Large intestine (tissue), 3 donors: ENCODE measurements at regions not wholly inside any gene's neighbourhood (a gene's known extent, or its start where the extent isn't known, plus 50 kb on each side); places are given as distances from the start of the nearest gene placed in this dataset.
"Not testable (repeated sequence)": the region's sequence is repeated elsewhere in the genome, so short reads cannot be mapped to it uniquely, and the experiment has no call there.

Source experiments
- DNase-seq, 2 donors: peaks; one replicate each; pipeline versions ENCODE4 v3.0.0 to v3.0.0-alpha.2; 2013
- H3K27ac ChIP-seq: one replicate; pipeline ENCODE4 v1.5.1; 2013; ENCODE audit warnings: low read length
- H3K27me3 ChIP-seq: 2 replicates; pipeline ENCODE4 v1.6.1; 2013; ENCODE audit warnings: low read length; ENCODE audit not compliant: control insufficient read depth, insufficient read depth
- H3K36me3 ChIP-seq: 2 replicates; pipeline ENCODE4 v1.6.1; 2013; ENCODE audit warnings: low read length; ENCODE audit not compliant: control insufficient read depth, insufficient read depth
- H3K4me1 ChIP-seq: one replicate; pipeline ENCODE4 v1.6.1; 2013; ENCODE audit warnings: low read length; ENCODE audit not compliant: control insufficient read depth, insufficient read depth
- H3K4me3 ChIP-seq: one replicate; pipeline ENCODE4 v1.5.1; 2013; ENCODE audit warnings: low read length
- H3K9me3 ChIP-seq: one replicate; pipeline ENCODE4 v1.6.1; 2013; ENCODE audit warnings: mild to moderate bottlenecking, low read depth, low read length, moderate library complexity; ENCODE audit not compliant: control insufficient read depth
- WGBS: methylation state at CpG from one replicate; pipeline ENCODE4 v1.1.5; 2013; ENCODE audit warnings: low lambda C conversion rate; ENCODE audit not compliant: insufficient coverage; 5-methylcytosine and 5-hydroxymethylcytosine counted together

GRCh38 chr6:21868226-21868625 is 274.7 kb downstream of the SOX4 start:
- Histone ChIP-seq H3K36me3 (no peaks in the 10 kb centered on the region), H3K4me1 (no peaks in the 10 kb centered on the region), H3K27ac (no peak overlapping the region), H3K4me3 (no peak overlapping the region), H3K27me3 (no peaks in the 10 kb centered on the region), H3K9me3 (no peaks in the 10 kb centered on the region)
- 80% methylated on average over 1 of the region's 2 CpGs for WGBS
- DNase-seq = no peak

- no peaks in the 10 kb centered on the region for H3K27me3 ChIP-seq
- no peak for DNase-seq
- no peaks in the 10 kb centered on the region for H3K36me3 ChIP-seq
- no CpG with 5 or more reads among the region's 8 CpGs for WGBS
- H3K9me3 ChIP-seq = no peaks in the 10 kb centered on the region
- no peaks in the 10 kb centered on the region for H3K4me1 ChIP-seq
- H3K27ac ChIP-seq = no peak overlapping the region
- no peak overlapping the region for H3K4me3 ChIP-seq
Measured at GRCh38 chr6:21869085-21869771, 275.7 kb downstream of the SOX4 start.

DNA sequence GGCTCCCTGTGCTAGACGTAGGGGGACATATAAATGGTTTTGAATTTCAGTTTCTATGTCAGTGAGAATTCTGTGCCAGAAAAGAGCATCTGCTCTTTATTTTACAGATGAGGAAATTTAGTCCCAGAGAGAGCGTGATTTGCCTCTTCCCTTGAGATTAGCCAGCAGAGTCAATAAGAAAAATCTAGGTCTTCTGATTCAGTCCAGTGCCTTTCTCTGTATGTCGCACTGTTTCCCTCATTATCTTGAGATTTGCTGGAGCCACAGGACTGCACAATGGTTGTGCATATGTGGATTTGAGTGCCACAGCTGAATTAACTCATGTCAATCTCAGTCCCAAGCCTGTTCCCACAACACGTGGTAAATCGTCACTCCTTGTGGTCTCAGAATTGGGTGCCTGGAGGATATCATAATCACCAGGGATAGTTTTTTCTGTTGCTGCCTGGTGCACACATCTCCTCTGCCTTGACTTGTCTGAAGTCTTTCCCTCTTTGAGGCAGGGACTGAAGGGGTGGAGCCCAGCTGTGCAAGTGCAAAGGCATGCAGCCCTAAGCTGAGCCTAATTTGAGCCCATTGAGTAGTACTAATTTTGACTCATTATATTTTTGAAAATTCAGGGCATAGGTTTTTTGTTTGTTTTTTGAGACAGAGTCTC is 276.7 kb downstream of the SOX4 start:
- Histone ChIP-seq H3K36me3 (no peaks in the 10 kb centered on the region), H3K27ac (no peak overlapping the region), H3K4me1 (no peaks in the 10 kb centered on the region), H3K27me3 (no peaks in the 10 kb centered on the region), H3K9me3 (no peaks in the 10 kb centered on the region), H3K4me3 (no peak overlapping the region)
- no CpG with 5 or more reads among the region's 5 CpGs for WGBS
- DNase-seq = no peak

- Histone ChIP-seq H3K4me3 (no peak overlapping the region), H3K27ac (no peak overlapping the region), H3K36me3 (no peaks in the 10 kb centered on the region), H3K9me3 (no peaks in the 10 kb centered on the region), H3K4me1 (no peaks in the 10 kb centered on the region), H3K27me3 (no peaks in the 10 kb centered on the region)
- DNase-seq = no peak
- WGBS = 80% methylated on average over 1 of the region's 5 CpGs
Measured at GRCh38 chr6:21871831-21872230, 278.3 kb downstream of the SOX4 start.

DNA sequence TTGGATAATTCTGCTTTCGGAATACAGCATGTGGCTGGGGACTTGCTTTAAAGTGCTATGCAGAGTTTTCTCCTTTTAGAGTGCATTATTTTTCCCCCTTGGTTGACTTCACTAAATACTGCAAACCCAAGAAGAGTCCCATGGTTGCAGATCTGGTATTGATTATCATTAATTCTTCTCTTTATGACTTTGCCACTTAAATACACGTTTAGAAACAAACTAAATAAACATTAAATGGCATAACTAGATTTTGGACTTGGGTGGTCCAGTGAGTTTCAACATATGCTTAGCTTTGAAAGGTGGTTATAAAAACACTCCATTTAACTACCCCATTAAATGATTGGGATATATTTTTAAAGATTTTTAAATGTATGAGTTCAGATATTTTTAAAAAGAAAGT is 279.2 kb downstream of the SOX4 start:
- Histone ChIP-seq H3K27me3 (no peaks in the 10 kb centered on the region), H3K27ac (no peak overlapping the region), H3K4me3 (no peak overlapping the region), H3K4me1 (no peaks in the 10 kb centered on the region), H3K9me3 (no peaks in the 10 kb centered on the region), H3K36me3 (no peaks in the 10 kb centered on the region)
- DNase-seq = no peak
- no CpG with 5 or more reads among the region's 2 CpGs for WGBS

- no CpG with 5 or more reads among the region's 10 CpGs for WGBS
- Histone ChIP-seq H3K9me3 (no peaks in the 10 kb centered on the region), H3K36me3 (no peaks in the 10 kb centered on the region), H3K4me3 (no peak overlapping the region), H3K27ac (no peak overlapping the region), H3K4me1 (no peaks in the 10 kb centered on the region), H3K27me3 (no peaks in the 10 kb centered on the region)
- no peak for DNase-seq
Measured at GRCh38 chr6:21873562-21873961, 280.0 kb downstream of the SOX4 start.

DNA sequence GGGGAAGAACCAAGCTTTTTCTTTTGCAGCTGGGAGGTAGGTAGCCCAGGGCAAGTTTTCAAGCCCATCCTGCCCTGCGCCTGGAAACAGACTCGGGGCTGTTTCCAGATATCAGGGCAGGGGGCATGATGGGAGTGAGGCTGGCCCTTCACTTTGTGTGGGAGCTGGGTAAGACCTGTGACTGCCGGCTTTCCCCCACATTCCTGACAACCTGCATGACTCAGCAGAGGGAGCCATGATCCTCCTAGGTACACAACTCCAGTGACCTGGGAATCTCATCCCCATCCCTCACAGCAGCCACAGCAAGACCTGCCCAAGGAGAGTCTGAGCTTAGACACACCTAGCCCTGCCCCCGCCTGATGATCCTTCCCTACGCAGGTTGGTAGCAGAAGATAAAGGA is 280.8 kb downstream of the SOX4 start:
- Histone ChIP-seq H3K36me3 (no peaks in the 10 kb centered on the region), H3K27ac (no peak overlapping the region), H3K4me1 (no peaks in the 10 kb centered on the region), H3K27me3 (no peaks in the 10 kb centered on the region), H3K4me3 (no peak overlapping the region), H3K9me3 (no peaks in the 10 kb centered on the region)
- no CpG with 5 or more reads among the region's 5 CpGs for WGBS
- no peak for DNase-seq

DNA sequence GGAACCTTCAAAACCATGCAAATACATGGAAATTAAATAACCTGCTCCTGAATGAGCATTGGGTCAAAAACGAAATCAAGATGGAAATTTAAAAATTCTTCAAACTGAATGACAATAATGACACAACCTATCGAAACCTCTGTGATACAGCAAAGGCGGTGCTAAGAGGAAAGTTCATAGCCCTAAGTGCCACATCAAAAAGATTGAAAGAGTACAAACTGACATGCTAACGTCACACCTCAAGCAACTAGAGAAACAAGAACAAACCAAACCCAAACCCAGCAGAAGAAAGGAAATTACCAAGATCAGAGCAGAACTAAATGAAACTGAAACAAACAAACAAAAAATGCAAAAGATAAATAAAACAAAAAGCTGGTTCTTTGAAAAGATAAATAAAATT is 283.5 kb downstream of the SOX4 start:
- H3K4me3 ChIP-seq, H3K9me3 ChIP-seq, H3K27me3 ChIP-seq, H3K36me3 ChIP-seq, H3K27ac ChIP-seq, H3K4me1 ChIP-seq, DNase-seq: not testable (repeated sequence)
- WGBS = 100% methylated on average over 2 of the region's 4 CpGs

DNA sequence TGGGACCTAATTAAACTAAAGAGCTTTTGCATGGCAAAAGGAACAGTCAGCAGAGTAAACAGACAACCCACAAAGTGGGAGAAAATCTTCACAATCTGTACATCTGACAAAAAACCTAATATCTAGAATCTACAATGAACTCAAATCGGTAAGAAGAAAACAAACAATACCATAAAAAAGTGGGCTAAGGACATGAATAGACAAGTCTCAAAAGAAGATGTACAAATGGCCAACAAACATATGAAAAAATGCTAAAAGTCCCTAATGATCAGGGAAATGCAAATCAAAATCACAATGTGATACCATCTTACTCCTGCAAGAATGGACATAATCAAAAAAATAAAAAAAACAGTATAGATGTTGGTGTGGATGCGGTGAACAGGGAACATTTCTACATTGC is 286.7 kb downstream of the SOX4 start:
- not testable (repeated sequence) for DNase-seq, H3K36me3 ChIP-seq, H3K27ac ChIP-seq, H3K27me3 ChIP-seq, H3K4me1 ChIP-seq, H3K4me3 ChIP-seq, H3K9me3 ChIP-seq
- WGBS = 80% methylated on average over 1 of the region's 2 CpGs

GRCh38 chr6:21881969-21882465 is 288.5 kb downstream of the SOX4 start:
- no peaks in the 10 kb centered on the region for H3K9me3 ChIP-seq
- H3K4me3 ChIP-seq = no peak overlapping the region
- H3K27me3 ChIP-seq = no peaks in the 10 kb centered on the region
- H3K36me3 ChIP-seq = no peaks in the 10 kb centered on the region
- no peak for DNase-seq
- H3K27ac ChIP-seq = no peak overlapping the region
- WGBS = no CpG with 5 or more reads among the region's 1 CpG
- peaks cover 11% of the 10 kb centered on the region for H3K4me1 ChIP-seq
